A673 (cell line): ENCODE measurements at regions not wholly inside any gene's neighbourhood (a gene's known extent, or its start where the extent isn't known, plus 50 kb on each side); places are given as distances from the start of the nearest gene placed in this dataset.

Source experiments
- BruUV-seq: library from RNA; stranded (reverse); fragments of 400-500 nt; replicated peaks from 2 replicates; lab custom pipeline; 2021; lab: Mats Ljungman, UMichigan
- CTCF ChIA-PET: fragments of 300-600 bp; sonication (Branson Sonifier 250); formaldehyde crosslinking; loops from one replicate; lab custom pipeline; 2022; ENCODE audit warnings: antibody characterized with exemption; lab: Charles Lee
- POLR2A ChIA-PET: fragments of 300-600 bp; sonication (Branson Sonifier 250); formaldehyde crosslinking; loops from one replicate; lab custom pipeline; 2022; ENCODE audit warnings: antibody characterized with exemption; ENCODE audit not compliant: low non-redundant PET; lab: Charles Lee
- DNase-seq: peaks from one replicate; pipeline ENCODE4 v3.0.0-alpha.2; 2015; ENCODE audit warnings: low spot score
- H3K27ac ChIP-seq: fragments of 200-600 bp; sonication (generic); 2 replicates; pipeline ENCODE4 v1.5.1; 2016; ENCODE audit warnings: mixed run types, low read depth, mild to moderate bottlenecking, mixed read lengths, antibody characterized with exemption, low read length; ENCODE audit not compliant: poor library complexity, severe bottlenecking
- H3K27me3 ChIP-seq: fragments of 200-600 bp; sonication (generic); replicated peaks from 2 replicates; pipeline ENCODE4 v1.6.1; 2017; ENCODE audit warnings: mixed run types, low read depth, mild to moderate bottlenecking, mixed read lengths, antibody characterized with exemption, low read length; ENCODE audit not compliant: insufficient read depth, poor library complexity
- H3K36me3 ChIP-seq: fragments of 200-600 bp; sonication (generic); 2 replicates; pipeline ENCODE4 v1.6.1; 2016; ENCODE audit warnings: mixed run types, mild to moderate bottlenecking, mixed read lengths, antibody characterized with exemption, low read length; ENCODE audit not compliant: insufficient read depth, poor library complexity, severe bottlenecking
- H3K4me1 ChIP-seq: fragments of 200-600 bp; sonication (generic); 2 replicates; pipeline ENCODE4 v1.6.1; 2017; ENCODE audit warnings: mixed run types, mild to moderate bottlenecking, mixed read lengths, antibody characterized with exemption, low read length; ENCODE audit not compliant: insufficient read depth, poor library complexity, severe bottlenecking
- H3K4me3 ChIP-seq: fragments of 200-600 bp; sonication (generic); 2 replicates; pipeline ENCODE4 v1.5.1; 2016; ENCODE audit warnings: low read depth, mixed run types, mild to moderate bottlenecking, mixed read lengths, low read length; ENCODE audit not compliant: poor library complexity, severe bottlenecking
- H3K9me3 ChIP-seq: fragments of 200-600 bp; sonication (generic); 2 replicates; pipeline ENCODE4 v1.6.1; 2016; ENCODE audit warnings: mixed run types, low read depth, mild to moderate bottlenecking, mixed read lengths, antibody characterized with exemption, low read length; ENCODE audit not compliant: poor library complexity, severe bottlenecking
- EZH2 ChIP-seq: fragments of 200-600 bp; sonication (generic); IDR thresholded peaks from 2 replicates; pipeline ENCODE4 v1.6.1; 2017; ENCODE audit warnings: borderline replicate concordance, low read depth, mild to moderate bottlenecking, mixed read lengths, antibody characterized with exemption, low read length; ENCODE audit not compliant: poor library complexity, severe bottlenecking
- intact Hi-C: fragments of 100-400 bp; cut with micrococcal nuclease; formaldehyde crosslinking; loops from one replicate; pipeline ENCODE4 v1.10.0; 2022; ENCODE audit not compliant: unreplicated experiment
- TF ChIP-seq, protein P1 (sequence below): fragments of 300-800, 200-600 bp; sonication (generic); conservative IDR thresholded peaks from 2 replicates; pipeline ENCODE4 v1.5.1; 2017; ENCODE audit warnings: low read depth, mild to moderate bottlenecking, antibody characterized with exemption, low read length, moderate library complexity, mixed read lengths

DNA sequence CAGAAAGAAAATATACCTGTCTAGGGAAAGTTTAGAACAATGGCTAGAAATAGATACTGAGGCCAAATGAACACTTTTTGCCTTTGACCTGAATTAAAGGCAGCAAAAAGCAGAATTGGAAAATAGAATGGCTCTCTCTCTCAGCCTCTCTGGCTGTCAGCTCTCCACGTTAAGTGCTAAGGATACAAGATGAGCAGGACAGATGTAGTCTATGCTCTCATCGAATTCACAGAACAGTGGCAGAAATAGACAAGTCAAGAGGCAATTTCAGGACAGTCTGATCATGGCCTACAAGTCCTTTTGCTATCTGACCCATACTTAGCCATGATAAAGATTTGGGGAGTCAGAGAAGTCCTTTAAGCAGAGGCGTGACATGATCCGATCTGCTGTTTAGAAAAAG is 120.2 kb upstream of the CREB1 start:
- Histone ChIP-seq H3K4me3 (no peak overlapping the region), H3K36me3 (no peaks in the 10 kb centered on the region), H3K27ac (no peak overlapping the region), H3K9me3 (no peaks in the 10 kb centered on the region), H3K4me1 (no peaks in the 10 kb centered on the region), H3K27me3 (no peaks in the 10 kb centered on the region)
- DNase-seq = no peak
- CTCF ChIA-PET = no interaction called here
- POLR2A ChIA-PET = interaction anchor here (0.6 kb wide), 1 partner anchor 629 kb away, joined by 3 read pairs; no protein-coding TSS in a partner anchor
- intact Hi-C loops = no loop called here
- BruUV-seq = no TSS peak
- TF ChIP-seq, protein P1, sequence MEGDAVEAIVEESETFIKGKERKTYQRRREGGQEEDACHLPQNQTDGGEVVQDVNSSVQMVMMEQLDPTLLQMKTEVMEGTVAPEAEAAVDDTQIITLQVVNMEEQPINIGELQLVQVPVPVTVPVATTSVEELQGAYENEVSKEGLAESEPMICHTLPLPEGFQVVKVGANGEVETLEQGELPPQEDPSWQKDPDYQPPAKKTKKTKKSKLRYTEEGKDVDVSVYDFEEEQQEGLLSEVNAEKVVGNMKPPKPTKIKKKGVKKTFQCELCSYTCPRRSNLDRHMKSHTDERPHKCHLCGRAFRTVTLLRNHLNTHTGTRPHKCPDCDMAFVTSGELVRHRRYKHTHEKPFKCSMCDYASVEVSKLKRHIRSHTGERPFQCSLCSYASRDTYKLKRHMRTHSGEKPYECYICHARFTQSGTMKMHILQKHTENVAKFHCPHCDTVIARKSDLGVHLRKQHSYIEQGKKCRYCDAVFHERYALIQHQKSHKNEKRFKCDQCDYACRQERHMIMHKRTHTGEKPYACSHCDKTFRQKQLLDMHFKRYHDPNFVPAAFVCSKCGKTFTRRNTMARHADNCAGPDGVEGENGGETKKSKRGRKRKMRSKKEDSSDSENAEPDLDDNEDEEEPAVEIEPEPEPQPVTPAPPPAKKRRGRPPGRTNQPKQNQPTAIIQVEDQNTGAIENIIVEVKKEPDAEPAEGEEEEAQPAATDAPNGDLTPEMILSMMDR = no peak
- TF ChIP-seq EZH2 = no peak

DNA sequence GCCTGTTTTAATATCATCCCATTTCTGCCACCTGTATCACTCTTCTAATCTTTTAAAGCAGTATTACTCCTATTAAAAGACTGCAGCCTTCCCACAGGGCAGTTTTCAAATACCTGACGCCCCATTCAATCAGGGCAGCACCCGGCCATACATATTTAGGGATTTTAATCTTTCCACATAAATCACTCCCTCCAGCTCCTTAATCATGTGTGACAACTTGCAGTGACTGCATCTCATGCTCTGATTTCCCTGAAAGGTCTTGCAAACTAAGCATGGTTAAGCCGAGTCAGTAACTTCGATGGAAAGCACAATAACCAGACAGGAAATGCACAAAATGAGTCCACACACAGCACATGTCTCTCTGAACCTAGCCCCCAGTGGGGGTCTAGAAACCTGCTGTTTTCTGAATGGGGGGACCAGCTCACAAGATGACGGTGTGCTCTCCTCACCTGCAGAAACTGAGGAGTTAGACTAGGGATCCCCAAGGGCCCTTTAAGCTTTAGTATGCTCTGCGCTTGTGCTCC is 116.9 kb upstream of the CREB1 start:
- CTCF ChIA-PET = no interaction called here

DNA sequence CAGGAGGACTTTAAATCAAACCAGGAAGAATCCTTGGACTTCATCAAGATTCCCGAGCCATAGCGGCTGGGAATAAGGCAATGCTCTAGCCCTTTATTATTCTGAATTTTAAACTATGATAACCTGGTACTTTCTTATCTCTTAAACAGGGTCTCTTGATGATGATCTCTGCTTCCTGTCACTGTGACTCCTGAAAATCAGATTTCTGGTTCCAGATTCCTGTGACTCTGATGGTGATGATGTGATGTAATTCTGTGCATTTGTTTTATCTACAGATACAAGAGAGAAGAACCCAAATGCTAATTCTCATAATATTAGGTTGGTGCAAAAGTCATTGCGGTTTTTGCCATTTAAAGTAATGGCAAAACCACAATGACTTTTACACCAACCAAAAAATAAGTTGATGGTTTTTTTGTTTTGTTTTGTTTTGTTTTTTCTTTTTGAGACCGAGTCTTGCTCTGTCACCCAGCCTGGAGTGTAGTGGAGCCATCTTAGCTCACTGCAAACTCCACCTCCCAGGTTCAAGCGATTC is 116.3 kb upstream of the CREB1 start:
- TF ChIP-seq EZH2 = no peak
- TF ChIP-seq, protein P1 = no peak
- no peaks in the 10 kb centered on the region for H3K9me3 ChIP-seq
- ChIA-PET CTCF (no interaction called here), POLR2A (no interaction called here)
- no peak for DNase-seq
- no peaks in the 10 kb centered on the region for H3K4me1 ChIP-seq
- H3K36me3 ChIP-seq = no peaks in the 10 kb centered on the region
- H3K4me3 ChIP-seq = no peak overlapping the region
- no peaks in the 10 kb centered on the region for H3K27me3 ChIP-seq
- no peak overlapping the region for H3K27ac ChIP-seq
- no TSS peak for BruUV-seq
- intact Hi-C loops = no loop called here

More for the DNA sequence above, 116.9 kb upstream of the CREB1 start:
- POLR2A ChIA-PET = no interaction called here
- intact Hi-C loops = no loop called here
- Histone ChIP-seq H3K27me3 (no peaks in the 10 kb centered on the region), H3K4me1 (no peaks in the 10 kb centered on the region), H3K36me3 (no peaks in the 10 kb centered on the region), H3K27ac (no peak overlapping the region), H3K4me3 (no peak overlapping the region), H3K9me3 (no peaks in the 10 kb centered on the region)
- no TSS peak for BruUV-seq
- no peak for DNase-seq
- TF ChIP-seq, protein P1 = no peak
- no peak for TF ChIP-seq EZH2
